ENCODE measurements at regions not wholly inside any gene's neighbourhood (a gene's known extent, or its start where the extent isn't known, plus 50 kb on each side); places are given as distances from the start of the nearest gene placed in this dataset.
"Not testable (repeated sequence)": the region's sequence is repeated elsewhere in the genome, so short reads cannot be mapped to it uniquely, and the experiment has no call there.

DNA sequence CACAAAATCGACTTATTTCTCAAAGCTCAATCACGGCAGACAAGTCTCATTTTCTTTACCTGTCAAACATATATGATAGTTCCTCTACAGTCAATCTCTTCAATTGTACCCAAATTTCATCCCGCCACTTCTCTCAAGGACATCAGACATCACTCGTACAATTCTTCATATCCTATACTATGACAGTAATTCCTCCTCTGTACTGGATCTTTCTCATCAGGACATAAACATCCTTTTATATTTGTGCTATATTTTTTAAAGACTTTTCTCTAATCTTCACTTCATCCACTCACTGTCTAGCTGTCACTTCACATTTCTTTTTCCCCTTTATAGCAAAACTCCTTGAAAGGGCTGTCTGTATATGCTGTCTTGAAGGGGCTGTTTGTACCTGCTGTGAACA is 419.1 kb upstream of the NR5A2 start:
- H3K36me3 ChIP-seq (ENCODE audit: insufficient read depth, low read length), result no peaks in the 10 kb centered on the region
- H3K27me3 ChIP-seq (ENCODE audit: control insufficient read depth in 1 of 2, insufficient read depth in 2 of 2, low read length in 2 of 2), result no peaks in the 10 kb centered on the region
- H3K9me3 ChIP-seq (ENCODE audit: low read length), result no peaks in the 10 kb centered on the region
- no peak overlapping the region for H3K9ac ChIP-seq (ENCODE audit: low read length)
- H3K27ac ChIP-seq (ENCODE audit: low read depth, low read length), result no peak overlapping the region
- no peak overlapping the region for H3K4me3 ChIP-seq (ENCODE audit: low read depth in 1 of 2, low read length in 2 of 2)
- H3K4me1 ChIP-seq (ENCODE audit: insufficient read depth, low read length), result no peaks in the 10 kb centered on the region

- Histone ChIP-seq H3K27me3 (ENCODE audit: control insufficient read depth in 1 of 2, insufficient read depth in 2 of 2, low read length in 2 of 2) (no peaks in the 10 kb centered on the region), H3K4me3 (ENCODE audit: low read depth in 1 of 2, low read length in 2 of 2) (no peak overlapping the region), H3K4me1 (ENCODE audit: insufficient read depth, low read length) (no peaks in the 10 kb centered on the region), H3K9me3 (ENCODE audit: low read length) (no peaks in the 10 kb centered on the region), H3K36me3 (ENCODE audit: insufficient read depth, low read length) (no peaks in the 10 kb centered on the region), H3K27ac (ENCODE audit: low read depth, low read length) (no peak overlapping the region), H3K9ac (ENCODE audit: low read length) (no peak overlapping the region)
These were observed 414.3 kb upstream of the NR5A2 start for GRCh38 chr1:199612976-199613774.

- Histone ChIP-seq H3K9ac (ENCODE audit: low read length) (no peak overlapping the region), H3K4me3 (ENCODE audit: low read depth in 1 of 2, low read length in 2 of 2) (no peak overlapping the region), H3K27me3 (ENCODE audit: control insufficient read depth in 1 of 2, insufficient read depth in 2 of 2, low read length in 2 of 2) (no peaks in the 10 kb centered on the region), H3K4me1 (ENCODE audit: insufficient read depth, low read length) (no peaks in the 10 kb centered on the region), H3K36me3 (ENCODE audit: insufficient read depth, low read length) (no peaks in the 10 kb centered on the region), H3K27ac (ENCODE audit: low read depth, low read length) (no peak overlapping the region), H3K9me3 (ENCODE audit: low read length) (no peaks in the 10 kb centered on the region)
These were observed 410.6 kb upstream of the NR5A2 start for GRCh38 chr1:199616947-199617346.

DNA sequence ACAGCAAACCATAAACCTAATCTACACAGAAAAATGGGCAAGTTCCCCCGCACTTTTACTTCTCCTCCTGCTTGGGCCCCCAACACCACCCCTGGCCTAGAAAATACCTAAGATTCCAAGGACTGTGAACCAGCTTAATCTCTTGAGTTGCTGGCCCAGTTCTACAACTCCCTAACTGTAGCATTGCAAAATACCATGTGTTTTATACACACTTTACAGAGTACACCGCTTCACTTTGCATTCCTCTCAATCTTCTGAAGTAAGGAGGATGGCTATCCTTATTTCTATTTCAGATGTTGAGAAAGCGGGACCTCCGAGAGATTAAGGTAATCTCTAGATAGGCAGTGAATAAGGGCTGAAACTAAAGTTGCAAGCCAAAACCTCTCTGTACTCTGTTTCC is 408.3 kb upstream of the NR5A2 start:
- Histone ChIP-seq H3K27me3 (ENCODE audit: control insufficient read depth in 1 of 2, insufficient read depth in 2 of 2, low read length in 2 of 2) (no peaks in the 10 kb centered on the region), H3K4me1 (ENCODE audit: insufficient read depth, low read length) (no peaks in the 10 kb centered on the region)

DNA sequence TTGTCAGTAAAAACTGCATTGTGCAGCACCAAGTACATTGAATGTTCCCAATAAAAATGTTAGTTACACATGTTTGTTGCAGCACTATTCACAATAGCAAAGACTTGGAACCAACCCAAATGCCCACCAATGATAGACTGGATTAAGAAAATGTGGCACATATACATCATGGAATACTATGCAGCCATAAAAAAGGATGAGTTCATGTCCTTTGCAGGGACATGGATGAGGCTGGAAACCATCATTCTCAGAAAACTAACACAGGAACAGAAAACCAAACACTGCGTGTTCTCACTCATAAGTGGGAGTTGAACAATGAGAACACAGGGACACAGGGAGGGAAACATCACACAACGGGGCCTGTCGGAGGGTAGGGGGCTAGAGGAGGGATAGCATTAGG is 401.3 kb upstream of the NR5A2 start:
- not testable (repeated sequence) for H3K4me1 ChIP-seq (ENCODE audit: insufficient read depth, low read length); H3K27me3 ChIP-seq (ENCODE audit: control insufficient read depth in 1 of 2, insufficient read depth in 2 of 2, low read length in 2 of 2); H3K9me3 ChIP-seq (ENCODE audit: low read length); H3K36me3 ChIP-seq (ENCODE audit: insufficient read depth, low read length); H3K9ac ChIP-seq (ENCODE audit: low read length); H3K4me3 ChIP-seq (ENCODE audit: low read depth in 1 of 2, low read length in 2 of 2); H3K27ac ChIP-seq (ENCODE audit: low read depth, low read length)

More for the DNA sequence above, 408.3 kb upstream of the NR5A2 start:
- Histone ChIP-seq H3K36me3 (ENCODE audit: insufficient read depth, low read length) (no peaks in the 10 kb centered on the region), H3K9ac (ENCODE audit: low read length) (no peak overlapping the region), H3K9me3 (ENCODE audit: low read length) (no peaks in the 10 kb centered on the region), H3K4me3 (ENCODE audit: low read depth in 1 of 2, low read length in 2 of 2) (no peak overlapping the region), H3K27ac (ENCODE audit: low read depth, low read length) (no peak overlapping the region)

GRCh38 chr1:199629624-199630023 is 397.9 kb upstream of the NR5A2 start:
- Histone ChIP-seq H3K9ac (ENCODE audit: low read length) (no peak overlapping the region), H3K4me1 (ENCODE audit: insufficient read depth, low read length) (no peaks in the 10 kb centered on the region), H3K9me3 (ENCODE audit: low read length) (no peaks in the 10 kb centered on the region), H3K36me3 (ENCODE audit: insufficient read depth, low read length) (no peaks in the 10 kb centered on the region), H3K27ac (ENCODE audit: low read depth, low read length) (no peak overlapping the region), H3K4me3 (ENCODE audit: low read depth in 1 of 2, low read length in 2 of 2) (no peak overlapping the region), H3K27me3 (ENCODE audit: control insufficient read depth in 1 of 2, insufficient read depth in 2 of 2, low read length in 2 of 2) (no peaks in the 10 kb centered on the region)

DNA sequence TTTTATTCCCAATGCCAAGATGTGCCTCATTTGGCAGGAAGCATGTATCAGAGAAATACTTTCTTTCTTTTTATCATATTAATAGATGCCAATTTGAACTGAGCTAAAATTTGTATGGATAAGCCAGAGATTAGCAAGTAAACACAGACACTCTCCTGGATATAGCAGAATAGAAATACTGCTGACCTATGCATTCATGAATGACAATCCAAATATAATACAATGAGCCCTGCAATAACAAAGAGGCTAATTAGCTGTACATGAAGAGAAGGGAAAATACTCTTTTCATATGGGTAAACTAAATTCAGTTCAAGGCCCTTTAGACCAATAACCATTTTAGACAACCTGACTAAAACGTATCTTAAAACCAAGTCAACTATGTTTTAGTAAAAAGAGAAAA is 388.1 kb upstream of the NR5A2 start:
- Histone ChIP-seq H3K36me3 (ENCODE audit: insufficient read depth, low read length) (no peaks in the 10 kb centered on the region), H3K4me1 (ENCODE audit: insufficient read depth, low read length) (no peaks in the 10 kb centered on the region), H3K27me3 (ENCODE audit: control insufficient read depth in 1 of 2, insufficient read depth in 2 of 2, low read length in 2 of 2) (no peaks in the 10 kb centered on the region), H3K9me3 (ENCODE audit: low read length) (no peaks in the 10 kb centered on the region), H3K4me3 (ENCODE audit: low read depth in 1 of 2, low read length in 2 of 2) (no peak overlapping the region), H3K9ac (ENCODE audit: low read length) (no peak overlapping the region), H3K27ac (ENCODE audit: low read depth, low read length) (no peak overlapping the region)

DNA sequence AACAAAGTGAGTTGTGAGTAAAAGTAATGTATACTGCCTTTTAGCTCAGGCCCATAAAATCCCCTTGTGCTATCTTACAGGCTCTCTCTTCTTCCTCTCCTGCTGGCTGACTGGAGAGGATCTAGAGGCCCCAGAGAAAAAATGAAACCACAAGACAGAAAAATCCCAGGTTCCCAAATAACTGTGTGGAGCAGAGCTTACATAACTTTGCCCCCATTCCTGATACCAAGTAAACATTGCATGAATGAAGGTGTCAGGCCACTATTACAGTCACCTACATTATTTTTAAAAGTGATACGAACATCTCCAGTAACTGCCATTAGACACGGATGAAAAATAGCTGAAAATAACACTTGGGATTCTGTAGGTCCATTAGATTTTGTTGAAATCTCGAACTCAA is 386.0 kb upstream of the NR5A2 start:
- Histone ChIP-seq H3K9me3 (ENCODE audit: low read length) (no peaks in the 10 kb centered on the region), H3K4me1 (ENCODE audit: insufficient read depth, low read length) (no peaks in the 10 kb centered on the region), H3K4me3 (ENCODE audit: low read depth in 1 of 2, low read length in 2 of 2) (no peak overlapping the region), H3K9ac (ENCODE audit: low read length) (no peak overlapping the region), H3K36me3 (ENCODE audit: insufficient read depth, low read length) (no peaks in the 10 kb centered on the region), H3K27ac (ENCODE audit: low read depth, low read length) (no peak overlapping the region), H3K27me3 (ENCODE audit: control insufficient read depth in 1 of 2, insufficient read depth in 2 of 2, low read length in 2 of 2) (no peaks in the 10 kb centered on the region)

GRCh38 chr1:199644912-199645311 is 382.6 kb upstream of the NR5A2 start:
- Histone ChIP-seq H3K9ac (ENCODE audit: low read length) (no peak overlapping the region), H3K4me3 (ENCODE audit: low read depth in 1 of 2, low read length in 2 of 2) (no peak overlapping the region), H3K27ac (ENCODE audit: low read depth, low read length) (no peak overlapping the region), H3K9me3 (ENCODE audit: low read length) (no peaks in the 10 kb centered on the region), H3K27me3 (ENCODE audit: control insufficient read depth in 1 of 2, insufficient read depth in 2 of 2, low read length in 2 of 2) (no peaks in the 10 kb centered on the region), H3K4me1 (ENCODE audit: insufficient read depth, low read length) (no peaks in the 10 kb centered on the region), H3K36me3 (ENCODE audit: insufficient read depth, low read length) (no peaks in the 10 kb centered on the region)

DNA sequence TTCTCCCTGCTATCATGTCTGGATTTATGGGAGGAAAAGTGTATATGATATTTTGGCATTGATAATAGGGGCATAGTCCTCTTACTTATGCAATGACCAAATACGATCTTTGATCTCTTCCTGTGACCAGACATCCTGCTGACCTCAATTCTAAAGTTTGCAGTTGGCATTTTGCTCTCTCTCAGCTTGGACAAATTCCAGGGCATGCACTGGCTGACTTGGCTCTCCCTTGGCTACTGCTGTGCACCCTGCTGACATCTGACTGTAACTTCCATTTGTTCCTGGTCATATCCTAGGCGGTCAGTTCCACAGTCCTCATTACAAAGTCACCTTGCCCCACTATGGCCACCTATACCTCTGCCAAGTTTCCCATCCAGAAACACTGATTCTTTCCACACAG is 380.7 kb upstream of the NR5A2 start:
- H3K27me3 ChIP-seq (ENCODE audit: control insufficient read depth in 1 of 2, insufficient read depth in 2 of 2, low read length in 2 of 2), result no peaks in the 10 kb centered on the region
- no peak overlapping the region for H3K27ac ChIP-seq (ENCODE audit: low read depth, low read length)
- H3K4me1 ChIP-seq (ENCODE audit: insufficient read depth, low read length), result no peaks in the 10 kb centered on the region
- H3K9ac ChIP-seq (ENCODE audit: low read length), result no peak overlapping the region
- no peaks in the 10 kb centered on the region for H3K9me3 ChIP-seq (ENCODE audit: low read length)
- H3K36me3 ChIP-seq (ENCODE audit: insufficient read depth, low read length), result no peaks in the 10 kb centered on the region
- no peak overlapping the region for H3K4me3 ChIP-seq (ENCODE audit: low read depth in 1 of 2, low read length in 2 of 2)

GRCh38 chr1:199657449-199657848 is 370.1 kb upstream of the NR5A2 start:
- no peak overlapping the region for H3K4me3 ChIP-seq (ENCODE audit: low read depth in 1 of 2, low read length in 2 of 2)
- no peak overlapping the region for H3K9ac ChIP-seq (ENCODE audit: low read length)
- H3K9me3 ChIP-seq (ENCODE audit: low read length), result no peaks in the 10 kb centered on the region
- H3K36me3 ChIP-seq (ENCODE audit: insufficient read depth, low read length), result no peaks in the 10 kb centered on the region
- no peaks in the 10 kb centered on the region for H3K27me3 ChIP-seq (ENCODE audit: control insufficient read depth in 1 of 2, insufficient read depth in 2 of 2, low read length in 2 of 2)
- no peak overlapping the region for H3K27ac ChIP-seq (ENCODE audit: low read depth, low read length)
- no peaks in the 10 kb centered on the region for H3K4me1 ChIP-seq (ENCODE audit: insufficient read depth, low read length)

GRCh38 chr1:199660071-199660470 is 367.4 kb upstream of the NR5A2 start:
- Histone ChIP-seq H3K4me3 (ENCODE audit: low read depth in 1 of 2, low read length in 2 of 2) (no peak overlapping the region), H3K27me3 (ENCODE audit: control insufficient read depth in 1 of 2, insufficient read depth in 2 of 2, low read length in 2 of 2) (no peaks in the 10 kb centered on the region), H3K36me3 (ENCODE audit: insufficient read depth, low read length) (no peaks in the 10 kb centered on the region), H3K4me1 (ENCODE audit: insufficient read depth, low read length) (no peaks in the 10 kb centered on the region), H3K9ac (ENCODE audit: low read length) (no peak overlapping the region), H3K9me3 (ENCODE audit: low read length) (no peaks in the 10 kb centered on the region), H3K27ac (ENCODE audit: low read depth, low read length) (no peak overlapping the region)

Measured in muscle layer of colon (tissue), 2 donors.